ENCODE measurements at regions not wholly inside any gene's neighbourhood (a gene's known extent, or its start where the extent isn't known, plus 50 kb on each side); places are given as distances from the start of the nearest gene placed in this dataset.

DNA sequence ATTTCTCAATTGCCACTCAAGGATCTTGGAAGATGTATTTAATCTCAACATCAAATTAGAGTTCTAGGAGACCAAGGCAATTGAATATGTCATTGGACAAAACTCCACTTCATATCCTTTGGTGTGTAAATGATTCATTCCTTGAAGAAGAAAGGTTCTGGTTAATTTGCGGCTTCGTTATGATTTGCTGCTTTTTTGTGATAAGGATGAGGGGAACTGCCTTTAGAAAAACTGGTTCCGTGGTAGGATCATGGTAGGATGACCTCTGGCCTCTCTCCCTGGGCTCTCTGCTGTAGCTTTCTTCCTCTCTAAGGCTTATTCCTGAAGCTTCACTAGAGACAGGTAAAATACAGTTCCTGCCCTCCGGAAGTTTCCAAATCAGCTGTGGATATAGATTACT is 51.5 kb upstream of the ERRFI1 start:
- H3K9ac ChIP-seq (ENCODE audit: insufficient read depth, low read length): no peak overlapping the region
- H4K20me1 ChIP-seq (ENCODE audit: control insufficient read depth, extremely low read depth, insufficient read depth, low read length): no peaks in the 10 kb centered on the region
- H3K27ac ChIP-seq (ENCODE audit: insufficient read depth, low read length): peak overlapping the region; percentile 7
- H3K27me3 ChIP-seq (ENCODE audit: control insufficient read depth, insufficient read depth, low read length): no peaks in the 10 kb centered on the region
- H3K79me2 ChIP-seq (ENCODE audit: control insufficient read depth, insufficient read depth, low read length): no peaks in the 10 kb centered on the region
- H3K9me3 ChIP-seq (ENCODE audit: control insufficient read depth, insufficient read depth, low read depth, low read length): no peaks in the 10 kb centered on the region
- DNase-seq (ENCODE audit: low read depth in 2 of 2): peak in 1 of 2 donors; percentile 80
- no peak overlapping the region for H2AFZ ChIP-seq (ENCODE audit: low read length)
- H3K4me1 ChIP-seq (ENCODE audit: control insufficient read depth, extremely low read depth, insufficient read depth, low read length): peaks cover 10% of the 10 kb centered on the region
- TF ChIP-seq EZH2 (IDR thresholded peaks at IDR 0.05; ENCODE audit: low read length, missing control alignments) (no peak), CTCF (conservative IDR thresholded peaks at IDR 0.05 in 1 of 2, IDR thresholded peaks at IDR 0.05 in 1 of 2; ENCODE audit: low read depth in 1 of 2, low read length in 2 of 2) (no peak)
- H3K4me3 ChIP-seq (replicated peaks in 1 of 4; ENCODE audit: control extremely low read depth in 1 of 4, insufficient read depth in 1 of 4, low read depth in 3 of 4, low read length in 4 of 4): no peak overlapping the region
- no peak overlapping the region for H3K4me2 ChIP-seq (ENCODE audit: extremely low read depth, insufficient read depth, low read length)
- no peaks in the 10 kb centered on the region for H3K36me3 ChIP-seq (ENCODE audit: control insufficient read depth, insufficient read depth, low read length)

DNA sequence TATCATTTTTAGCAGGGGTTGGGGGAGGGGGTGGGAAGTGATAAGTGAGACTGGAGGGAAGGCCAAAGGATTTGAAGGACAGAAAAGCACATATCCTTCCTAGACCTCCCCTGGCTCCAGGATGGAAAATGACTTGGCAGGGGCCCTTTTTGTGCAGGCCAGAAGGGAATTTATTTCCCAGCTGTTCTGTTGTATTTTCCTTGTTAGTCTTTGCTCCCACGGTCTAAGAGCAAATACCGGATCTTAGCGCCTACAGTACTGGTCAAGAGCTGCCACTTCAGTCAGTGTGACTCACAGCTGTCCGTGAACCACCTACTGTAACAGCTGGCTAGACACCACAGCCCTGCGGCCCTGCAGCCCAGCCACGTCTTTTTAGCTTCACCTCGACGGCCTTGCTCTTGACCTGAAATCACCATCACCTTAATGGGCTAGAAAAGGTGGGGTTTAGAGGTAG is 51.0 kb upstream of the ERRFI1 start:
- H2AFZ ChIP-seq (ENCODE audit: low read length): no peak overlapping the region
- no peak overlapping the region for H3K9ac ChIP-seq (ENCODE audit: insufficient read depth, low read length)
- H4K20me1 ChIP-seq (ENCODE audit: control insufficient read depth, extremely low read depth, insufficient read depth, low read length): no peaks in the 10 kb centered on the region
- peak overlapping the region; percentile 7 for H3K27ac ChIP-seq (ENCODE audit: insufficient read depth, low read length)
- H3K4me1 ChIP-seq (ENCODE audit: control insufficient read depth, extremely low read depth, insufficient read depth, low read length): peaks cover 10% of the 10 kb centered on the region
- H3K36me3 ChIP-seq (ENCODE audit: control insufficient read depth, insufficient read depth, low read length): no peaks in the 10 kb centered on the region
- no peaks in the 10 kb centered on the region for H3K9me3 ChIP-seq (ENCODE audit: control insufficient read depth, insufficient read depth, low read depth, low read length)
- H3K4me2 ChIP-seq (ENCODE audit: extremely low read depth, insufficient read depth, low read length): no peak overlapping the region
- no peaks in the 10 kb centered on the region for H3K79me2 ChIP-seq (ENCODE audit: control insufficient read depth, insufficient read depth, low read length)
- TF ChIP-seq EZH2 (IDR thresholded peaks at IDR 0.05; ENCODE audit: low read length, missing control alignments) (no peak), CTCF (conservative IDR thresholded peaks at IDR 0.05 in 1 of 2, IDR thresholded peaks at IDR 0.05 in 1 of 2; ENCODE audit: low read depth in 1 of 2, low read length in 2 of 2) (no peak)
- no peaks in the 10 kb centered on the region for H3K27me3 ChIP-seq (ENCODE audit: control insufficient read depth, insufficient read depth, low read length)
- no peak overlapping the region for H3K4me3 ChIP-seq (replicated peaks in 1 of 4; ENCODE audit: control extremely low read depth in 1 of 4, insufficient read depth in 1 of 4, low read depth in 3 of 4, low read length in 4 of 4)
- DNase-seq (ENCODE audit: low read depth in 2 of 2): peak; percentile 92 to 99

DNA sequence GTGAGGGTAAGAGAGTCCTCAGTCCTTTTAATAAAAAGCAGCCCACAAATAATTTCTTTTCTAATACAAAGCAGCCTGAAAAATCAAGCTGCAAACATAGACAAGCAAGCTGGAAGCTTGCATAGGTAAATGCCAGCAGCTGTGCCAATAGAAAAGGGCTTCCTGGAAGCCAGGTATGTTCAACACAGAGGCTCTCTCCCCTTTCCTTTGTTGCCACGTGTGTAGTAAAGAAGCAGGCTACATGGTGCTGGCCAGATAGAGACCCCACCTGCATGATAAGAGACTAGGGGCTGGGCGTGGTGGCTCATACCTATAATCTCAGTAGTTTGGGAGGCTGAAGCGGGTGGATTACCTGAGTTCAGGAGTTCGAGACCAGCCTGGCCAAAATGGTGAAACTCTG is 50.1 kb upstream of the ERRFI1 start:
- Histone ChIP-seq H3K4me3 (replicated peaks in 1 of 4; ENCODE audit: control extremely low read depth in 1 of 4, insufficient read depth in 1 of 4, low read depth in 3 of 4, low read length in 4 of 4) (no peak overlapping the region), H3K9ac (ENCODE audit: insufficient read depth, low read length) (no peak overlapping the region), H4K20me1 (ENCODE audit: control insufficient read depth, extremely low read depth, insufficient read depth, low read length) (no peaks in the 10 kb centered on the region), H3K27me3 (ENCODE audit: control insufficient read depth, insufficient read depth, low read length) (no peaks in the 10 kb centered on the region), H3K36me3 (ENCODE audit: control insufficient read depth, insufficient read depth, low read length) (no peaks in the 10 kb centered on the region), H3K79me2 (ENCODE audit: control insufficient read depth, insufficient read depth, low read length) (no peaks in the 10 kb centered on the region), H3K9me3 (ENCODE audit: control insufficient read depth, insufficient read depth, low read depth, low read length) (no peaks in the 10 kb centered on the region), H2AFZ (ENCODE audit: low read length) (no peak overlapping the region), H3K4me1 (ENCODE audit: control insufficient read depth, extremely low read depth, insufficient read depth, low read length) (peaks cover 10% of the 10 kb centered on the region), H3K4me2 (ENCODE audit: extremely low read depth, insufficient read depth, low read length) (no peak overlapping the region), H3K27ac (ENCODE audit: insufficient read depth, low read length) (no peak overlapping the region)
- DNase-seq (ENCODE audit: low read depth in 2 of 2): no peak
- TF ChIP-seq CTCF (conservative IDR thresholded peaks at IDR 0.05 in 1 of 2, IDR thresholded peaks at IDR 0.05 in 1 of 2; ENCODE audit: low read depth in 1 of 2, low read length in 2 of 2): no peak
- no peak for TF ChIP-seq EZH2 (IDR thresholded peaks at IDR 0.05; ENCODE audit: low read length, missing control alignments)
